ENCODE measurements at regions not wholly inside any gene's neighbourhood (a gene's known extent, or its start where the extent isn't known, plus 50 kb on each side); places are given as distances from the start of the nearest gene placed in this dataset.

GRCh38 chr18:66769375-66769774, 165.5 kb upstream of the CDH19 start:
- Histone ChIP-seq H3K4me2 (ENCODE audit: insufficient read depth in 1 of 2, low read depth in 2 of 2, low read length in 2 of 2) (no peak overlapping the region), H3K4me3 (ENCODE audit: extremely low read depth in 1 of 4, insufficient read depth in 2 of 4, low read depth in 3 of 4, low read length in 4 of 4) (no peak overlapping the region), H3K27me3 (replicated peaks in 1 of 4; ENCODE audit: control insufficient read depth in 3 of 4, extremely low read depth in 1 of 4, insufficient read depth in 3 of 4, low read length in 3 of 4) (no peaks in the 10 kb centered on the region), H3K79me2 (ENCODE audit: control insufficient read depth in 1 of 2, insufficient read depth in 2 of 2, low read length in 2 of 2) (no peaks in the 10 kb centered on the region), H2BK120ac (replicated peaks; ENCODE audit: low read depth, low read length) (no peak overlapping the region), H3K56ac (replicated peaks; ENCODE audit: insufficient read length, low read depth, low read length) (no peak overlapping the region), H2AK5ac (ENCODE audit: low read depth, low read length) (no peak overlapping the region), H3K9me3 (ENCODE audit: insufficient read depth in 2 of 2, low read depth in 1 of 2, low read length in 1 of 2) (no peaks in the 10 kb centered on the region), H3K14ac (ENCODE audit: insufficient read length) (no peak overlapping the region), H2BK5ac (ENCODE audit: low read depth, low read length) (no peak overlapping the region), H3K18ac (ENCODE audit: extremely low read depth, low read length) (no peak overlapping the region), H2BK12ac (ENCODE audit: low read depth, low read length) (no peak overlapping the region), H3K27ac (ENCODE audit: low read depth, low read length) (no peak overlapping the region), H2AFZ (ENCODE audit: low read length) (no peak overlapping the region), H3K9ac (replicated peaks in 1 of 4; ENCODE audit: extremely low read depth in 1 of 4, low read depth in 3 of 4, low read length in 3 of 4) (no peak overlapping the region), H3K4ac (replicated peaks; ENCODE audit: insufficient read length, low read depth, low read length) (no peak overlapping the region), H3K36me3 (ENCODE audit: control insufficient read depth in 2 of 4, insufficient read depth in 4 of 4, low read length in 3 of 4) (no peaks in the 10 kb centered on the region), H4K20me1 (replicated peaks in 1 of 2; ENCODE audit: control insufficient read depth in 1 of 2, insufficient read depth in 2 of 2, low read length in 2 of 2) (no peaks in the 10 kb centered on the region), H4K5ac (ENCODE audit: insufficient read length, low read depth, low read length) (no peak overlapping the region), H2BK20ac (ENCODE audit: low read length) (no peak overlapping the region), H4K8ac (ENCODE audit: extremely low read depth, insufficient read depth, low read length) (no peak overlapping the region), H3K23ac (ENCODE audit: insufficient read length) (no peak overlapping the region), H3K4me1 (replicated peaks in 1 of 4; ENCODE audit: control insufficient read depth in 3 of 4, insufficient read depth in 4 of 4, low read length in 3 of 4) (no peaks in the 10 kb centered on the region), H3K23me2 (ENCODE audit: low read depth, low read length) (no peaks in the 10 kb centered on the region), H3K79me1 (ENCODE audit: low read depth, low read length) (no peaks in the 10 kb centered on the region), H4K91ac (replicated peaks; ENCODE audit: insufficient read length, low read length) (no peak overlapping the region), H2BK15ac (ENCODE audit: low read length) (no peak overlapping the region)
- POLR2A ChIA-PET (ENCODE audit: partially characterized antibody): no interaction called here
- no peak for DNase-seq (ENCODE audit: low read depth in 1 of 2, low spot score in 2 of 2)
- no peak for FAIRE-seq
- CTCF ChIA-PET (ENCODE audit: partially characterized antibody): interaction anchor here (0.6 to 0.7 kb wide), 2 partner anchors 18 to 185 kb away, joined by 3 to 4 read pairs; no protein-coding TSS in a partner anchor
- TF ChIP-seq ATF2 (IDR thresholded peaks at IDR 0.05; ENCODE audit: low read length) (no peak), CBX5 (IDR thresholded peaks at IDR 0.05; ENCODE audit: low read depth, low read length) (no peak), SP4 (IDR thresholded peaks at IDR 0.05; ENCODE audit: low read length) (no peak), HDAC6 (IDR thresholded peaks at IDR 0.05; ENCODE audit: low read depth, low read length) (no peak), SAP30 (IDR thresholded peaks at IDR 0.05; ENCODE audit: insufficient read depth, insufficient replicate concordance, low read length) (no peak), CHD2 (IDR thresholded peaks at IDR 0.05; ENCODE audit: low read length) (no peak), SIN3A (conservative IDR thresholded peaks at IDR 0.05 in 1 of 2, IDR thresholded peaks at IDR 0.05 in 1 of 2; ENCODE audit: low read depth in 1 of 2, low read length in 2 of 2) (no peak), EGR1 (IDR thresholded peaks at IDR 0.05; ENCODE audit: borderline replicate concordance, low read depth, low read length) (no peak)
- WGBS, 2 experiments (ENCODE audit: extremely low coverage in 1 of 2, insufficient coverage in 1 of 2, insufficient read length in 1 of 2, insufficient replicate concordance in 2 of 2, low coverage in 1 of 2, low lambda C conversion rate in 2 of 2, missing lambda C conversion rate in 1 of 2): 99% methylated on average over 4 of the region's 4 CpGs; no CpG with 5 or more reads in 1 of the 2 experiments

Measured in H1 (cell line).